HCT116 (cell line): ENCODE measurements at regions not wholly inside any gene's neighbourhood (a gene's known extent, or its start where the extent isn't known, plus 50 kb on each side); places are given as distances from the start of the nearest gene placed in this dataset.

Experiments
- ATAC-seq: fragments of 200-7000 bp; cut with Tn5 transposase; 2 replicates; pipeline ENCODE4 v1.9.1; 2020; ENCODE audit warnings: mild to moderate bottlenecking, moderate library complexity
- BruUV-seq: library from RNA; stranded (reverse); fragments of 400-500 nt; replicated peaks from 2 replicates; lab custom pipeline; 2021; lab: Mats Ljungman, UMichigan
- CTCF ChIA-PET: fragments of 300-600 bp; sonication (Branson Sonifier 250); formaldehyde crosslinking; loops from one replicate; lab custom pipeline; 2021; ENCODE audit warnings: antibody characterized with exemption; lab: Charles Lee
- POLR2A ChIA-PET: fragments of 300-600, 350-600 bp; sonication (Branson Sonifier 250); formaldehyde crosslinking; loops from one replicate; lab custom pipeline; 2021; ENCODE audit warnings: antibody characterized with exemption; lab: Charles Lee
- RAD21 ChIA-PET, 2 experiments: fragments of 300-600 bp; sonication (Branson Sonifier 250); formaldehyde crosslinking; loops; one replicate each; lab custom pipeline; 2023; ENCODE audit warnings: low total read pairs in 2 of 2; ENCODE audit not compliant: uncharacterized antibody in 2 of 2, unreplicated experiment in 2 of 2, low non-redundant PET in 1 of 2; lab: Charles Lee
- DNase-seq: peaks from one replicate; pipeline ENCODE4 v3.0.0-alpha.2; 2010; ENCODE audit warnings: low read depth, low spot score
- H2AFZ ChIP-seq: fragments of 200-600 bp; shearing (Covaris generic), sonication (generic); 2 replicates; pipeline ENCODE4 v1.6.1; 2017; ENCODE audit warnings: low read depth, mixed run types, mixed read lengths, antibody characterized with exemption, low read length; ENCODE audit not compliant: poor library complexity, severe bottlenecking
- H3K27ac ChIP-seq: 2 replicates; pipeline ENCODE4 v1.5.1; 2012; ENCODE audit warnings: low read depth, low read length
- H3K27me3 ChIP-seq: fragments of 200-600 bp; sonication (generic); 2 replicates; pipeline ENCODE4 v1.6.1; 2016; ENCODE audit warnings: mixed run types, low read length, mixed read lengths; ENCODE audit not compliant: insufficient read depth
- H3K36me3 ChIP-seq, 2 experiments: fragments of 200-500 bp in 1 of 2; fragments of 200-600 bp in 1 of 2; sonication (Bioruptor generic) in 1 of 2; sonication (generic) in 1 of 2; 2 replicates each; pipeline versions ENCODE4 v1.5.1 to v1.6.1; 2014 to 2016; ENCODE audit warnings: low read length in 2 of 2, inconsistent platforms in 1 of 2, mixed read lengths in 1 of 2, mixed run types in 1 of 2; ENCODE audit not compliant: insufficient read depth in 2 of 2, control insufficient read depth in 1 of 2
- H3K4me1 ChIP-seq, 2 experiments: fragments of 200-600 bp in 1 of 2; sonication (generic) in 1 of 2; 2 replicates each; pipeline versions ENCODE4 v1.5.1 to v1.6.1; 2012 to 2017; ENCODE audit warnings: low read length in 2 of 2, inconsistent platforms in 1 of 2, mild to moderate bottlenecking in 1 of 2, mixed read lengths in 1 of 2, mixed run types in 1 of 2, moderate library complexity in 1 of 2; ENCODE audit not compliant: insufficient read depth in 2 of 2, control insufficient read depth in 1 of 2
- H3K4me2 ChIP-seq: fragments of 200-600 bp; sonication (generic); 2 replicates; pipeline ENCODE4 v1.6.1; 2017; ENCODE audit warnings: mixed run types, low read length, mixed read lengths
- H3K4me3 ChIP-seq, 2 experiments: fragments of 200-600 bp in 1 of 2; sonication (generic) in 1 of 2; replicated peaks in 1 of 2; 2 replicates each; pipeline ENCODE4 v1.5.1; 2011 to 2016; ENCODE audit warnings: low read length in 2 of 2, control low read depth in 1 of 2, low read depth in 1 of 2, mild to moderate bottlenecking in 1 of 2, mixed read lengths in 1 of 2, mixed run types in 1 of 2
- H3K79me2 ChIP-seq: fragments of 200-600 bp; sonication (generic); 2 replicates; pipeline ENCODE4 v1.6.1; 2017; ENCODE audit warnings: mild to moderate bottlenecking, mixed run types, low read length, moderate library complexity, mixed read lengths; ENCODE audit not compliant: insufficient read depth
- H3K9ac ChIP-seq: fragments of 200-600 bp; sonication (generic); 2 replicates; pipeline ENCODE4 v1.6.1; 2016; ENCODE audit warnings: low read length, mixed read lengths
- H3K9me2 ChIP-seq: fragments of 200-600 bp; sonication (generic), shearing (Covaris generic); 2 replicates; pipeline ENCODE4 v1.6.1; 2017; ENCODE audit warnings: mixed run types, mild to moderate bottlenecking, moderate library complexity; ENCODE audit not compliant: insufficient read depth
- H3K9me3 ChIP-seq, 2 experiments: fragments of 200-500 bp in 1 of 2; fragments of 200-600 bp in 1 of 2; sonication (Bioruptor generic) in 1 of 2; sonication (generic) in 1 of 2; 2 replicates each; pipeline ENCODE4 v1.6.1; 2014 to 2017; ENCODE audit warnings: low read length in 2 of 2, mixed read lengths in 2 of 2, inconsistent platforms in 1 of 2, low read depth in 1 of 2, mild to moderate bottlenecking in 1 of 2, mixed run types in 1 of 2, moderate library complexity in 1 of 2; ENCODE audit not compliant: control insufficient read depth in 1 of 2, insufficient read depth in 1 of 2
- H4K20me1 ChIP-seq: fragments of 200-600 bp; sonication (generic), shearing (Covaris generic); 2 replicates; pipeline ENCODE4 v1.6.1; 2017; ENCODE audit warnings: mixed run types, mild to moderate bottlenecking, moderate library complexity; ENCODE audit not compliant: insufficient read depth
- CEBPB ChIP-seq: IDR thresholded peaks from 2 replicates; pipeline ENCODE4 v1.6.1; 2012; ENCODE audit warnings: low read depth
- EGR1 ChIP-seq: IDR thresholded peaks from 2 replicates; pipeline ENCODE4 v1.6.1; 2012; ENCODE audit warnings: low read depth
- EZH2 ChIP-seq: fragments of 200-600 bp; sonication (generic); IDR thresholded peaks from 2 replicates; pipeline ENCODE4 v1.6.1; 2017; ENCODE audit warnings: antibody characterized with exemption, mixed run types
- EZH2phosphoT487 ChIP-seq: fragments of 200-600 bp; IDR thresholded peaks from 2 replicates; pipeline ENCODE4 v1.6.1; 2018; ENCODE audit warnings: antibody characterized with exemption, borderline replicate concordance
- JUND ChIP-seq: IDR thresholded peaks from 2 replicates; pipeline ENCODE4 v1.6.1; 2012
- POLR2A ChIP-seq: IDR thresholded peaks from 2 replicates; pipeline ENCODE4 v1.7.0; 2011; ENCODE audit warnings: borderline replicate concordance; ENCODE audit not compliant: insufficient read depth, insufficient read length; ENCODE audit errors: extremely low read depth
- POLR2AphosphoS5 ChIP-seq: IDR thresholded peaks from 2 replicates; pipeline ENCODE4 v1.6.1; 2011; ENCODE audit warnings: mild to moderate bottlenecking, low read depth, low read length, moderate library complexity
- RAD21 ChIP-seq: IDR thresholded peaks from 2 replicates; pipeline ENCODE4 v1.6.1; 2012; ENCODE audit warnings: low read depth, mild to moderate bottlenecking
- REST ChIP-seq: IDR thresholded peaks from 2 replicates; pipeline ENCODE4 v1.6.1; 2012; ENCODE audit warnings: low read depth
- YY1 ChIP-seq: IDR thresholded peaks from 2 replicates; pipeline ENCODE4 v1.6.1; 2011; ENCODE audit warnings: low read length, low read depth, moderate library complexity, mild to moderate bottlenecking; ENCODE audit not compliant: insufficient replicate concordance; ENCODE audit errors: extremely low read depth
- ZFX ChIP-seq: fragments of 450-650 bp; IDR thresholded peaks from 2 replicates; pipeline ENCODE4 v1.6.1; 2017
- ZNF274 ChIP-seq: fragments of 200-500 bp; sonication (Bioruptor generic); IDR thresholded peaks from 2 replicates; pipeline ENCODE4 v1.6.1; 2014; ENCODE audit warnings: mild to moderate bottlenecking, low read depth, low read length, inconsistent platforms
- intact Hi-C: fragments of 100-400 bp; cut with micrococcal nuclease; formaldehyde crosslinking; loops from 2 replicates; pipeline ENCODE4 v1.10.0; 2022
- TF ChIP-seq, protein P1 (sequence below): IDR thresholded peaks from 2 replicates; pipeline ENCODE4 v1.6.1; 2012
- TF ChIP-seq, protein P2 (sequence below): IDR thresholded peaks from 2 replicates; pipeline ENCODE4 v1.6.1; 2011; ENCODE audit warnings: mild to moderate bottlenecking, low read length, moderate library complexity; ENCODE audit not compliant: insufficient replicate concordance; ENCODE audit errors: extremely low read depth

DNA sequence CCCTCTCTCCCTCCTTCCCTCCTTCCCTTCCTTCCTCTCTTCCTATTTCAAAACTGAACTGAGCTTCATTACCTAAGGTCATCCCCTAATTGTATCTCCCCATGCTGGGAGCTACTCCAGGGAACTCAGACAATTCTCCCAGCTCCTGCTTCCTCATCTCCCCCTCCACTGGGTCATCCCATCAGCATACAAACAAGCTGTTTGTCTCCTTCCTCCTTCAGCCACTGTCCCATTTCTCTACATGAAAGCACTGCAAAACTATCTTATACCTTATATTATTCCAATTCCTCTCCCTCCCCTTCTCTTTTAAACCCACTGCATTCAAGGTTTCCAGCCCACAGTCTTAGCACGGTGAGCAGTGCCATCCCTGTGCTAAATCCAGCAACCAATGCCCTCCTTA, 262.4 kb downstream of the AGTPBP1 start:
- no peak overlapping the region for H3K4me3 ChIP-seq
- POLR2A ChIA-PET = no interaction called here
- H3K4me2 ChIP-seq = no peak overlapping the region

GRCh38 chr9:85478847-85479246, 262.9 kb downstream of the AGTPBP1 start:
- intact Hi-C loops = no loop called here
- POLR2A ChIA-PET = no interaction called here
- no peaks in the 10 kb centered on the region for H3K36me3 ChIP-seq
- no peak overlapping the region for H3K4me2 ChIP-seq
- H4K20me1 ChIP-seq = no peaks in the 10 kb centered on the region
- no peak overlapping the region for H3K27ac ChIP-seq
- H2AFZ ChIP-seq = no peak overlapping the region
- H3K9me3 ChIP-seq = no peaks in the 10 kb centered on the region
- RAD21 ChIA-PET = no interaction called here
- H3K79me2 ChIP-seq = no peaks in the 10 kb centered on the region
- CTCF ChIA-PET = no interaction called here
- DNase-seq (no peak), ATAC-seq (no peak)
- no peaks in the 10 kb centered on the region for H3K4me1 ChIP-seq
- BruUV-seq = no TSS peak
- no peaks in the 10 kb centered on the region for H3K9me2 ChIP-seq
- peaks cover 17% of the 10 kb centered on the region; the same call in 1 of the 2 replicates for H3K27me3 ChIP-seq
- H3K4me3 ChIP-seq = no peak overlapping the region
- no peak overlapping the region for H3K9ac ChIP-seq
- TF ChIP-seq POLR2AphosphoS5 = no peak
- no peak for TF ChIP-seq CEBPB
- no peak for TF ChIP-seq EZH2phosphoT487
- TF ChIP-seq YY1 = no peak
- TF ChIP-seq JUND = no peak
- TF ChIP-seq EZH2 = no peak
- TF ChIP-seq REST = no peak
- no peak for TF ChIP-seq POLR2A
- no peak for TF ChIP-seq ZNF274
- no peak for TF ChIP-seq EGR1
- TF ChIP-seq, protein P1, sequence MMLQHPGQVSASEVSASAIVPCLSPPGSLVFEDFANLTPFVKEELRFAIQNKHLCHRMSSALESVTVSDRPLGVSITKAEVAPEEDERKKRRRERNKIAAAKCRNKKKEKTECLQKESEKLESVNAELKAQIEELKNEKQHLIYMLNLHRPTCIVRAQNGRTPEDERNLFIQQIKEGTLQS = no peak
- TF ChIP-seq ZFX = no peak

More for the DNA sequence above, 262.4 kb downstream of the AGTPBP1 start:
- Histone ChIP-seq H3K4me1 (no peaks in the 10 kb centered on the region), H3K27ac (no peak overlapping the region), H3K27me3 (peaks cover 17% of the 10 kb centered on the region; the same call in 1 of the 2 replicates), H3K79me2 (no peaks in the 10 kb centered on the region), H3K36me3 (no peaks in the 10 kb centered on the region), H3K9me2 (no peaks in the 10 kb centered on the region), H4K20me1 (no peaks in the 10 kb centered on the region), H3K9ac (no peak overlapping the region), H2AFZ (no peak overlapping the region), H3K9me3 (no peaks in the 10 kb centered on the region)
- RAD21 ChIA-PET = no interaction called here
- CTCF ChIA-PET = no interaction called here
- ATAC-seq = no peak
- DNase-seq = no peak
- intact Hi-C loops = no loop called here
- no TSS peak for BruUV-seq
- TF ChIP-seq, protein P2, sequence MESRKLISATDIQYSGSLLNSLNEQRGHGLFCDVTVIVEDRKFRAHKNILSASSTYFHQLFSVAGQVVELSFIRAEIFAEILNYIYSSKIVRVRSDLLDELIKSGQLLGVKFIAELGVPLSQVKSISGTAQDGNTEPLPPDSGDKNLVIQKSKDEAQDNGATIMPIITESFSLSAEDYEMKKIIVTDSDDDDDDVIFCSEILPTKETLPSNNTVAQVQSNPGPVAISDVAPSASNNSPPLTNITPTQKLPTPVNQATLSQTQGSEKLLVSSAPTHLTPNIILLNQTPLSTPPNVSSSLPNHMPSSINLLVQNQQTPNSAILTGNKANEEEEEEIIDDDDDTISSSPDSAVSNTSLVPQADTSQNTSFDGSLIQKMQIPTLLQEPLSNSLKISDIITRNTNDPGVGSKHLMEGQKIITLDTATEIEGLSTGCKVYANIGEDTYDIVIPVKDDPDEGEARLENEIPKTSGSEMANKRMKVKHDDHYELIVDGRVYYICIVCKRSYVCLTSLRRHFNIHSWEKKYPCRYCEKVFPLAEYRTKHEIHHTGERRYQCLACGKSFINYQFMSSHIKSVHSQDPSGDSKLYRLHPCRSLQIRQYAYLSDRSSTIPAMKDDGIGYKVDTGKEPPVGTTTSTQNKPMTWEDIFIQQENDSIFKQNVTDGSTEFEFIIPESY = no peak
- TF ChIP-seq RAD21 = no peak
- no peak for TF ChIP-seq JUND
- no peak for TF ChIP-seq ZFX
- no peak for TF ChIP-seq EZH2
